Liver (tissue), 3 donors: ENCODE measurements at regions not wholly inside any gene's neighbourhood (a gene's known extent, or its start where the extent isn't known, plus 50 kb on each side); places are given as distances from the start of the nearest gene placed in this dataset.

Experiments
- SP1 ChIP-seq: IDR thresholded peaks from 2 replicates; pipeline ENCODE4 v1.6.1; 2018; ENCODE audit warnings: antibody characterized with exemption, mild to moderate bottlenecking
- TF ChIP-seq, protein P1 (sequence below): fragments of 150-350 bp; IDR thresholded peaks from 2 replicates; pipeline ENCODE4 v1.5.1; 2017; ENCODE audit warnings: improper control_type of control experiment, low read depth, low read length; ENCODE audit not compliant: missing input control
- donor health status: healthy.
- donor health status: healthy.

DNA sequence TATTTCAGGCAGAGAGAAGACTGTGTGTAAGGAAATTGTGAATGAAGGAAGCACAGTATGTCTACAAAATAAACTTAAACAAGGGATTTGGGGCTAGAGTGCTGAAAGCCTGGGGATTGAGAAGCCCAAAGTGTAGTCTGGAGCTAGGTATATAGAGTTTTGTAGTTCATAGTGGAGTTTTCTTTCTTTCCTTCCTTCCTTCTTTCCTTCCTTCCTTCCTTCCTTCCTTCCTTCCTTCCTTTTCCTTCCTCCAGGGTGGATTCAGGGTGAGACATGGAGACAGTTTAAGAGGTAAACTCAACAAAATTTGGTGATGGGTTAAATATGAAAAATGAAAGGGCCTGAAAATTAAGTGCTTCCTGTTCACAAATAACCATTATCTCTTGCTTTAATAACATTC, 757.8 kb upstream of the CXADR start:
- TF ChIP-seq, protein P1, sequence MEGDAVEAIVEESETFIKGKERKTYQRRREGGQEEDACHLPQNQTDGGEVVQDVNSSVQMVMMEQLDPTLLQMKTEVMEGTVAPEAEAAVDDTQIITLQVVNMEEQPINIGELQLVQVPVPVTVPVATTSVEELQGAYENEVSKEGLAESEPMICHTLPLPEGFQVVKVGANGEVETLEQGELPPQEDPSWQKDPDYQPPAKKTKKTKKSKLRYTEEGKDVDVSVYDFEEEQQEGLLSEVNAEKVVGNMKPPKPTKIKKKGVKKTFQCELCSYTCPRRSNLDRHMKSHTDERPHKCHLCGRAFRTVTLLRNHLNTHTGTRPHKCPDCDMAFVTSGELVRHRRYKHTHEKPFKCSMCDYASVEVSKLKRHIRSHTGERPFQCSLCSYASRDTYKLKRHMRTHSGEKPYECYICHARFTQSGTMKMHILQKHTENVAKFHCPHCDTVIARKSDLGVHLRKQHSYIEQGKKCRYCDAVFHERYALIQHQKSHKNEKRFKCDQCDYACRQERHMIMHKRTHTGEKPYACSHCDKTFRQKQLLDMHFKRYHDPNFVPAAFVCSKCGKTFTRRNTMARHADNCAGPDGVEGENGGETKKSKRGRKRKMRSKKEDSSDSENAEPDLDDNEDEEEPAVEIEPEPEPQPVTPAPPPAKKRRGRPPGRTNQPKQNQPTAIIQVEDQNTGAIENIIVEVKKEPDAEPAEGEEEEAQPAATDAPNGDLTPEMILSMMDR = no peak
- no peak for TF ChIP-seq SP1
